GM15510 (cell line): ENCODE measurements at regions not wholly inside any gene's neighbourhood (a gene's known extent, or its start where the extent isn't known, plus 50 kb on each side); places are given as distances from the start of the nearest gene placed in this dataset.

Experiments
- POLR2A ChIP-seq: IDR thresholded peaks from 3 replicates; pipeline ENCODE4 v1.6.1; 2011; ENCODE audit warnings: borderline replicate concordance; ENCODE audit not compliant: insufficient read length; ENCODE audit errors: extremely low read depth

- no peak for TF ChIP-seq POLR2A
Measured at GRCh38 chr2:64844087-64844486, 145.1 kb upstream of the SLC1A4 start.

- no peak for TF ChIP-seq POLR2A
Measured at GRCh38 chr2:64845273-64845905, 143.8 kb upstream of the SLC1A4 start.

GRCh38 chr2:64846177-64846576, 143.0 kb upstream of the SLC1A4 start:
- no peak for TF ChIP-seq POLR2A

- no peak for TF ChIP-seq POLR2A
Measured at GRCh38 chr2:64847930-64848329, 141.3 kb upstream of the SLC1A4 start.

GRCh38 chr2:64848363-64848762, 140.8 kb upstream of the SLC1A4 start:
- no peak for TF ChIP-seq POLR2A

- TF ChIP-seq POLR2A: no peak
Measured at GRCh38 chr2:64848945-64849344, 140.3 kb upstream of the SLC1A4 start.

- no peak for TF ChIP-seq POLR2A
Measured at GRCh38 chr2:64850642-64851041, 138.6 kb upstream of the SLC1A4 start.

GRCh38 chr2:64852771-64853241, 136.4 kb upstream of the SLC1A4 start:
- TF ChIP-seq POLR2A: no peak

GRCh38 chr2:64853306-64853705, 135.9 kb upstream of the SLC1A4 start:
- no peak for TF ChIP-seq POLR2A

- TF ChIP-seq POLR2A: no peak
Measured at GRCh38 chr2:64853894-64854293, 135.3 kb upstream of the SLC1A4 start.

- no peak for TF ChIP-seq POLR2A
Measured at GRCh38 chr2:64854773-64855237, 134.4 kb upstream of the SLC1A4 start.

GRCh38 chr2:64857581-64858471, 131.4 kb upstream of the SLC1A4 start:
- no peak for TF ChIP-seq POLR2A

GRCh38 chr2:64858541-64859311, 130.5 kb upstream of the SLC1A4 start:
- TF ChIP-seq POLR2A: no peak

- peak; percentile 48 for TF ChIP-seq POLR2A
Measured at GRCh38 chr2:64859312-64860212, 129.6 kb upstream of the SLC1A4 start.
